Activated CD4-positive, alpha-beta T cell treated with anti-CD3 and anti-CD28 coated beads, Interleukin-2, amount 10 ng/mL, durations not matched to agents 24 days and 14 days (primary cell): ENCODE measurements at regions not wholly inside any gene's neighbourhood (a gene's known extent, or its start where the extent isn't known, plus 50 kb on each side); places are given as distances from the start of the nearest gene placed in this dataset.

Experiments used
- DNase-seq: peaks from one replicate; pipeline ENCODE4 v3.0.0; 2022
- H3K27ac Mint-ChIP-seq: one replicate; pipeline ENCODE4 v1.8.0; 2022; ENCODE audit warnings: mild to moderate bottlenecking, mixed read lengths
- H3K27me3 Mint-ChIP-seq: one replicate; pipeline ENCODE4 v1.8.0; 2022; ENCODE audit warnings: mixed read lengths
- H3K36me3 Mint-ChIP-seq: one replicate; pipeline ENCODE4 v1.8.0; 2022; ENCODE audit warnings: low read depth, mild to moderate bottlenecking, mixed read lengths
- H3K4me1 Mint-ChIP-seq: one replicate; pipeline ENCODE4 v1.8.0; 2021; ENCODE audit warnings: mixed read lengths
- H3K4me3 Mint-ChIP-seq: one replicate; pipeline ENCODE4 v1.8.0; 2022; ENCODE audit warnings: mild to moderate bottlenecking, moderate library complexity, mixed read lengths
- H3K9me3 Mint-ChIP-seq: one replicate; pipeline ENCODE4 v1.8.0; 2021; ENCODE audit warnings: mixed read lengths
- intact Hi-C: fragments of 100-400 bp; cut with micrococcal nuclease; formaldehyde crosslinking; loops from one replicate; pipeline ENCODE4 v1.15.1; 2023

DNA sequence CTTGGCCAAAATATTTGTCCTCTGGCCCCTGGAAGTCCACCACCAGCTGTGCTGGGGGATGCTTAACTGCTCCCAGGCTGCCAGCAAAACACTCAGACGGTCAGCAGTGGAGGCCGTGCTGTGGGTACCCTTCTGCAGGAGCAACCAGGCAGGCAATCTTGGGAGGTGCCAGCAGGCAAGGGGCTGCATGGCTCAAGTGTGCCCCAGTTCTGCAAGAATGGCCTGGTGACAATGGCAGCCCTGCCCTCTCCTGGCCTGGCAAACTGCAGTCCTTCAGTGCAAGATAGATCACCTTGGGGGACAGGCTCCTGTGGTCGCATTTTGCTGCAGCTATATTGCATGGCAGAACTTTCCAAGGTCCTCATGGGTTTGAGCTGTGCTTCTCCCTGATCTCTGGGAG lies 728.3 kb downstream of the TMTC2 start:
- no peak overlapping the region for H3K27ac Mint-ChIP-seq
- H3K9me3 Mint-ChIP-seq: no peaks in the 10 kb centered on the region
- no peaks in the 10 kb centered on the region for H3K36me3 Mint-ChIP-seq
- DNase-seq: no peak
- H3K4me1 Mint-ChIP-seq: no peaks in the 10 kb centered on the region
- no peaks in the 10 kb centered on the region for H3K27me3 Mint-ChIP-seq
- no peak overlapping the region for H3K4me3 Mint-ChIP-seq
- intact Hi-C loops: no loop called here

DNA sequence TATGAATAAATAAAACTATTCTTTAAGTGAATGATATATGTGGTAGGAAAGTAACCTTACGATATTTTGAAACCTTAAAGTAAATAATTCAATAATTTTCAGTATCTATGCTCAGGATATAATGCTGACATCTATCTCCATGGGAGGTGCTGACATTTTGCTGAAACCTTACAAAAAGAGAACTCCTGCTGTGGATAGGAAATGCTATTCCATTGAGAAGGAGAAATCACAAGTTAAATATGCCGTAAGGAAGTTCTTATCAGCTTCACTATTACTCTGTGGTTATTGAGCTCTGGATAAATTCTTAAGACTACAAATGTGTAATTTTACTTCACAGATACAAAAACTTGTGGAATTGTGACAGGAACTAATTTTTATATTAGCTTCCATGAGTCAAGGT lies 722.1 kb downstream of the TMTC2 start:
- Mint-ChIP-seq H3K27ac (no peak overlapping the region), H3K9me3 (peaks cover 8% of the 10 kb centered on the region), H3K4me3 (no peak overlapping the region), H3K4me1 (no peaks in the 10 kb centered on the region), H3K36me3 (no peaks in the 10 kb centered on the region), H3K27me3 (no peaks in the 10 kb centered on the region)
- DNase-seq: no peak
- intact Hi-C loops: no loop called here

DNA sequence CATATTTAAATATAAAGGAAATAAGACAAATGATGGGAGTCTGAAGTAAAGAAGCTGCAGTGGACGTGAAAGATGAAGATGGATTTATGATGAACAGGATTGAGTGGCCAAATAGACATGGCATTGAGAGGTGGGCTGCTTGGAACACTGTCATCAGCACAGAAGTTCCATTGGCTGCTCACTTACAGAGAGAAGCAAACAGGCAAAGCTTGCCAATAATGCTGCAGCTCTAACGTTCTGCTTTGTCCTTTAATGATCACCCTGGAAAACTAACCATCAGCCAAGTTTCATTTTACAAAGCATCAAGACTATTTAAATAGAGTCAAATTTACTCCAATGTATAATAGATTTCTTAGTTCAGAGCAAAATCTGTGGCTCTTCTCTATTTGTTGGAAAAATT lies 721.4 kb downstream of the TMTC2 start:
- Mint-ChIP-seq H3K4me1 (no peaks in the 10 kb centered on the region), H3K9me3 (peaks cover 8% of the 10 kb centered on the region), H3K27ac (no peak overlapping the region), H3K4me3 (no peak overlapping the region), H3K36me3 (no peaks in the 10 kb centered on the region), H3K27me3 (no peaks in the 10 kb centered on the region)
- intact Hi-C loops: no loop called here
- DNase-seq: no peak

DNA sequence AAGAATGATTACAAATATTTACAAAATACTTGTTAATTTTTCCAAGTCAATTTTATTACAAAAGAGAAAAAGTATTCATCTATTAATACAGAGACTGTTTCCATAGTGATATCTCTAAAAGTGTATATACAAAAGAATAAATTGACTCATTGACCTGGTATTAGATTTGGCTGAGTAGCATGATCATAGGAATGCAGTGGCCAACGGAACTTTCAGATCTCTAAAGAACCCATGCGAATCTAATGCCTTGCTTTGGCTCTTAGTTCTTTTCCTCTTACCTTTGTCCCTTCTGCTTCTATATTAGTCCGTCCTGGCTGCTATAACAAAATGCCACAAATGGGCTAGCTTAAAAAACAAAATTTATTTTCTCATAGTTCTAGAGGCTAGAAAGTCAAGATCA lies 717.8 kb downstream of the TMTC2 start:
- Mint-ChIP-seq H3K4me3 (no peak overlapping the region), H3K36me3 (no peaks in the 10 kb centered on the region), H3K27ac (no peak overlapping the region), H3K4me1 (no peaks in the 10 kb centered on the region), H3K9me3 (peaks cover 11% of the 10 kb centered on the region), H3K27me3 (no peaks in the 10 kb centered on the region)
- intact Hi-C loops: no loop called here
- DNase-seq: no peak

DNA sequence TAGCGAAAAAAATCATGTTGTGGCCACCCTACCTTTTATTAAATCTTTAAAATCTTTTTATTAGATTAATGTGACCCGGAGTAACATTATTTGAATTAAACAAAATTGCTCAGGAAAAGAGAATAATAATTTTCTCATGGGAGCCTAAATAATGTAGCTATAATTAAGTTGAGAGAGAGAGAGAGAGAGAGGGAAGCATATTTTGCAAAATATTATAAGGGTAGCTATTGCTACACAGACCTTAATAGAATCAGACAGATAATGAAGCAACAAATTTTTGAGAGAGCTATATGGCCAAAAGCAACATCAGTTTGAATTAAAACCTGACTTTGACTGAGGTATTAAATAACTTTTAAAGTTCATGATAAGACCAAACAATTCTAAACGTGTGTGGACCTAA lies 703.5 kb downstream of the TMTC2 start:
- Mint-ChIP-seq H3K9me3 (no peaks in the 10 kb centered on the region), H3K4me3 (no peak overlapping the region), H3K27me3 (no peaks in the 10 kb centered on the region), H3K36me3 (no peaks in the 10 kb centered on the region), H3K27ac (no peak overlapping the region), H3K4me1 (no peaks in the 10 kb centered on the region)
- no peak for DNase-seq
- intact Hi-C loops: no loop called here

DNA sequence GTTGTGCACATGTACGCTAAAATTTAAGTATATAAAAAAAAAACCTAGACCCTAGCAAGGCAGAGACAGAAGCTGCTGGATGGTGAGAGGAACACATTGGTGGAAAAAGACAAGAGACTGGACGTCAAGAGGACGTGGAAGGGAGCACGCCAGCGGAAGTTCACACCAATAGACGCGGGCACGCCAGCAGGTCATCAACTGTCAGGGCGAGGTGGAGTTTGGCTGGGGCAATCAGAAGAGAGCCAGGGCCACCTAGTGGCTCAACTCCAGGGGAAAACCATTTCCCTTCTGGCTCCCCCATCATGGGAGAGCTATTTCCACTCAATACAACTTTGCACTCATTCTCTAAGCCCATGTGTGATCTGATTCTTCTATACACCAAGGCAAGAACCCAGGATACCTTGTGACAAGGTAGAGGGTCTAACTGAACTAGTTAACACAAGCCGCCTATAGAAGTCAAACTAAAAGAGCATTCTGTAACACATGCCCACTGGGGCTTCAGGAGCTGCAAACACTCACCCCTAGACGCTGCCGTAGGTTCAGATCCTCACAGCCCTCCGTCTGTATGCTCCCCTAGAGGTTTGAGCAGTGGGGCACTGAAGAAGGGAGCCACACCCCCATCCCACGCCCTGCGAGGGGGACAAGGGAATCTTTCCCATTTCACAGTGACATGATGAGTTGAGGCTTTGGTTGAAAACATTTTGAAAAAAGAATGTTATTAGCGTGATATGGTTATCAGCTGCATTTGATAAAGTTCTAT lies 702.7 kb downstream of the TMTC2 start:
- Mint-ChIP-seq H3K27ac (no peak overlapping the region), H3K36me3 (no peaks in the 10 kb centered on the region), H3K4me1 (no peaks in the 10 kb centered on the region), H3K9me3 (no peaks in the 10 kb centered on the region), H3K4me3 (no peak overlapping the region), H3K27me3 (no peaks in the 10 kb centered on the region)
- no peak for DNase-seq
- intact Hi-C loops: no loop called here

DNA sequence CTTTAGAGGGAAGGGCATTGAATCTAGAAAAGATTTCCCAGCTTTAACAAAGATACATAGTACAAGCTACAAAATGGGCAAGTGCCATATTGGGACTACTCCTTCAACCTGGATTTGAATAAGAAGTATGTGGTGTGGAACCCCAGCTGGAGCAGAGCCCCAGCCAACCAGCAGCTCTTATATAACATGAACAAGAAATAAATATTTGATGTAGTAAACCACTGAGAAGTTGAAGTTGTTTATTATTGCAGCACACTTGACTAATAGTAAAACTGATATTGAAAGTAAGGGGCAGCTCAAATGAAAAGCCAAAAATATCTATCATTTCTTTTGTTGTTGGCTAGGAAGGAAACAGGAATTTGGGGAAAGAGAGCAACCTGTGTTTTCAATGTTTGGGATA lies 701.8 kb downstream of the TMTC2 start:
- H3K27ac Mint-ChIP-seq: no peak overlapping the region
- no peaks in the 10 kb centered on the region for H3K27me3 Mint-ChIP-seq
- no peak for DNase-seq
- no peaks in the 10 kb centered on the region for H3K4me1 Mint-ChIP-seq
- H3K4me3 Mint-ChIP-seq: no peak overlapping the region
- H3K9me3 Mint-ChIP-seq: no peaks in the 10 kb centered on the region
- H3K36me3 Mint-ChIP-seq: no peaks in the 10 kb centered on the region
- intact Hi-C loops: no loop called here

DNA sequence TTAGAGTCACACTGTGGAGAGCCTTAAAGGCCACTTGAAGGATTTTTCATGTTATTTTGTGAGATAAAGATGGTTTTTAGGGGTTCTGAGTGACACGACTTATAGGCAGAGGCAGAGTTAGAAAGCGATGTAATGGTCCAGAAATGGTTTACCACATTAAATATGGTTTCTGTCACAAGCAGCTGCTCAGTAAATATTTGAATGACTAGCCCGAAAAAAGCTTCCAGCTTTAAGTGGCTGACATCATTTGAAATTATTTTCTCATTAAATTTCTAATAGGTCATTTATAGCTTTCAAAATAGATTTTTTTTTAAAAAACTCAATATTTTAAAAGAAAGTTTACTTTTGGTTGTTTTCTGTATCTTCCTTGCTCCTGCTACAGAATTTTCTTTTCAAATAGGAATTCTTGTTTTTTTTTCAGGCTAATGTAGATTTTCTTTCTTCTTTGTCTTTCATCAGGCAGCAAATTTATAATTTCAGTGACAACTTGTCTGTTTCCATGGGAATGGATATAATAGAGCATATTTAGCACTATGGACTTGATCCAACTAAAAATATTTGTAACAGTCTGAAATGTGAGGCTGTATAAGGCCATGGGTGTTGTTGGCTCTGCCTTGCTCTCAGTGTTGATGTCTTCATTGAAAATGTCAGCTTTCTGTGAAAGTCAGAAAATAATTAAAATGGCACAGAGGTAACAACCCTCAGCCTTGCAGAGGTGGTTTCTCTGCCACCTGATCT lies 700.0 kb downstream of the TMTC2 start:
- Mint-ChIP-seq H3K27ac (no peak overlapping the region), H3K9me3 (no peaks in the 10 kb centered on the region), H3K4me3 (no peak overlapping the region), H3K27me3 (no peaks in the 10 kb centered on the region), H3K4me1 (no peaks in the 10 kb centered on the region), H3K36me3 (no peaks in the 10 kb centered on the region)
- no peak for DNase-seq
- intact Hi-C loops: no loop called here

DNA sequence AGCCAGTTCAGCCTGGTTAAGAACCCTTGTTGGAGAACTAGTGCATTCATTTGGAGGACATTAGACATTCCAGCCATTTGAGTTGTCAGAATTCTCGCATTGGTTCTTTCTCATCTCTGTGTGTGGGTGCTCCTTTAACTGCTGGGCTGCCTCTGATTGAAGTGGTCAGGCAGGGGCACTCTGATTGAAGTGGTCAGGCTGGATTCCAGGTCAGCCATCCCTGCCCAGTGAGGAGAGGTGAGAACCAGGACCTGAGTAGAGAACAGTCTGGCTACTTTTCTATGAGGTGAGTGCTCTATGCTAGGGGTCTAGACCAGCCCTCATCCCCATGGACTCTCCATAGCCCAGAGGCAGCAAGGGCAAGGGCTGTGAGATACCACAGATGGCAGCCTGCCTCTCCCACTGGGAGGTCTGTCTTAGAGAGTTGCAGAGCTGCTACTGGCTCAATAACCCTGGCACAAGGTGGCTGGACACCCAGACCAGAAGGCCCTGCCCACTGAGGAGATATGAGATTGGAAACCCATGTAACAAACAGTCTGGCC lies 691.6 kb downstream of the TMTC2 start:
- Mint-ChIP-seq H3K36me3 (no peaks in the 10 kb centered on the region), H3K4me1 (no peaks in the 10 kb centered on the region), H3K9me3 (no peaks in the 10 kb centered on the region), H3K27me3 (no peaks in the 10 kb centered on the region), H3K27ac (no peak overlapping the region), H3K4me3 (no peak overlapping the region)
- no peak for DNase-seq
- intact Hi-C loops: no loop called here

DNA sequence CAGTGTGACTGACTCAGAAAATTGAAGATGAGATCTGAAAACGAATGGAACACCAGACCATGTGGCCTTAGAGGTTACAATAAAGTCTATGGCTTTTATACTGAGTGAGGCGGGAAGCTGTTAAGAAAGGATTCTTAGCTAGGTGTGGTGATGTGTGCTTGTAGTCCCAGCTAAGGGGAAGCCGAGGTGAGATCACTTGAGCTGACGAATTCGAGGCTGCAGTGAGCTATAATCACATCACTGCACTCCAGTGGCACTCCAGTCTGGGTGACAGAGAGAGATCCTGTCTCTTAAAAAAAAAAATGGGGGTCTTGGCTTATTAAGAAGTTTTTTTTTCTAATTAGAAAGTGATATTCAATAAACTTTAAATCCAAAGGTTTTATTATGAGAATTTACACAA lies 678.6 kb downstream of the TMTC2 start:
- Mint-ChIP-seq H3K27ac (no peak overlapping the region), H3K4me3 (no peak overlapping the region), H3K9me3 (no peaks in the 10 kb centered on the region), H3K4me1 (no peaks in the 10 kb centered on the region), H3K36me3 (no peaks in the 10 kb centered on the region), H3K27me3 (no peaks in the 10 kb centered on the region)
- no peak for DNase-seq
- intact Hi-C loops: no loop called here

DNA sequence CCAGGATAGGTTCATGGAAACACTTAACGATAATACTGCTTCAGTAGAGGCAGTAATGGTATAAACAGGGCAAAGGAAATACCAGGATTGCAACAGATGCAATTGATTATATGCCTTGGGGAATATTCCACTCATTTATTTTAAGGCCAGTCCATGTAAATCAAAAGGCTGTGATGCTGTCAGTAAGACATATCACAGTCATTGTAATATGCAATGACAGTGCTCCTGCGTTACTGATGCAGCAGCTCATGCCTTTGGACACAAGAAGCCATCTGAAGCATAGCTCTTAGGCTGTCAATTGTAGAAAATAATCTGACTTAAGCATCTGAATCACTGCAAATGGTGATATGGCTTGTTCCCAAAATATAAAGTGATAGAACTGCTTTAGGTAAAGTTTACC lies 674.8 kb downstream of the TMTC2 start:
- Mint-ChIP-seq H3K27ac (no peak overlapping the region), H3K4me1 (no peaks in the 10 kb centered on the region), H3K36me3 (no peaks in the 10 kb centered on the region), H3K9me3 (no peaks in the 10 kb centered on the region), H3K27me3 (no peaks in the 10 kb centered on the region), H3K4me3 (no peak overlapping the region)
- DNase-seq: no peak
- intact Hi-C loops: no loop called here

DNA sequence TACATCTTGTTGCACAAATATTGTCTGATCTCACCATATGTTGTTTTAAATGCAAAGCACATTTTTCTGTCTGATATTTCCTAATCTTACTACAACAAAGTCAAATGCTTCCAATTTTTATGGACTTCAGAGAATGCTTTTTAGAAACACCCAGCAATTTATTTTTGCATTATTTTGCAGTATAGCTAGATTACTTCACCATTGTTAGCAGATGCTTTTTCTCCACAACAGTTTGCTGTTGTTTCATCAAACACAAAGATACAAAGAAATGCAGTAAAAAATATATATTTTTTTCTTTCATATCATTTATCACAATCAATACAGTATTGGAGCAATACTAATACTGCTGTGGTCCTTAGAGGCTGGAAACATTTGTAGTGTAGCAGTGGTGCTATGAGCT lies 674.4 kb downstream of the TMTC2 start:
- H3K27me3 Mint-ChIP-seq: no peaks in the 10 kb centered on the region
- intact Hi-C loops: no loop called here
- no peak overlapping the region for H3K4me3 Mint-ChIP-seq
- H3K36me3 Mint-ChIP-seq: no peaks in the 10 kb centered on the region
- H3K27ac Mint-ChIP-seq: no peak overlapping the region
- DNase-seq: no peak
- H3K4me1 Mint-ChIP-seq: no peaks in the 10 kb centered on the region
- no peaks in the 10 kb centered on the region for H3K9me3 Mint-ChIP-seq

DNA sequence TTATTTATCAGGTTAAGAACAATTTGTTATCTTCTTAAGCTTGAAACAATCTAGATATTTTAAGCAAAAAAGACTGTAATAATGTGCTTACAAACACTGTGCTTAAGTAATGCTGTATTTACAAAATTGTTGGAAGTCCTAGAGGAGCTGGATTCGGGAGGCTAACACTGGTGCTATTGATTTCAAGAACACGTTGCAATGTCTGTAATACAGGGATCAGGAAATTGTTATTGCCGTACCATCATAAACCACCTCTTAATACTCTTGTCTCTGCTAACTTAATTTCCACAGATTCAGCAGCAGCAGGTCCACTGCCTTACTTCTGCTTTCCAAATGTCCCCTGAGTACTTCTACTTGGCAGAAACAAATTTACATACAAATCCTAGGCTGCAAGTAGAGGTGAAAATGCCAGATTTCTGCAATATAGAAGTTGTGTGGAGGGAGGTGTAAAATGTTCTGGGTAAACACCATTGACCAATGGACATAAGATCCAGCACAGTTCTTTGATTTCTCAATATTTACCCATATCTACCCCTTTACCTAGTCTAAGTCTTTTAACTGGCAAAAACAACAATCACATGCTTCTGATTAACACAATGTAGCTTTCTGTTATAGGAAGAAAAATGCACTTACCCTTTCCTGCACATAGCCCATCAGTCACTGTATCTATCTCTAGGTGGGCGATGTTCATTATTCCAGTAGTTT lies 663.4 kb downstream of the TMTC2 start:
- Mint-ChIP-seq H3K4me3 (no peak overlapping the region), H3K27me3 (no peaks in the 10 kb centered on the region), H3K36me3 (no peaks in the 10 kb centered on the region), H3K4me1 (no peaks in the 10 kb centered on the region), H3K9me3 (no peaks in the 10 kb centered on the region), H3K27ac (no peak overlapping the region)
- DNase-seq: no peak
- intact Hi-C loops: no loop called here

DNA sequence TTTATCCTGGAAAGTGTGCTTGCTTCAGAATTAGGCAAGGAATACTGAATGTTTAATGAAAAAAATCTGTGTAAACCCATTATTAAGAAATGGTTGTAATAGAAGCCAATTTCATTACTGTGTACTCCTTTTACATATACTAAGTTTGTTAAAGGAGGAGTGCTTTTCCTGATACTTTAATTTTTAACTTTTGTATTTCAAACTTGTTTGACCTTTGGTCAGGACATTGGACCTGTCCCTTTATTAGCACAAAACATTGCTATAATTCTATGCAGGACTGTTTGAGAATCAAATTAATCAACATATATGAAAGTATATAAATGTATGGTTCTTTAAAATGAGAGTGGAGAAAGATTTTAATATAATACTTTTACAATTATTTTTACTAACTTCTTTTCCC lies 659.6 kb downstream of the TMTC2 start:
- intact Hi-C loops: no loop called here
- Mint-ChIP-seq H3K36me3 (no peaks in the 10 kb centered on the region), H3K27ac (no peak overlapping the region), H3K9me3 (no peaks in the 10 kb centered on the region), H3K27me3 (no peaks in the 10 kb centered on the region), H3K4me1 (no peaks in the 10 kb centered on the region), H3K4me3 (no peak overlapping the region)
- no peak for DNase-seq
